ENCODE measurements at regions not wholly inside any gene's neighbourhood (a gene's known extent, or its start where the extent isn't known, plus 50 kb on each side); places are given as distances from the start of the nearest gene placed in this dataset.

- no peaks in the 10 kb centered on the region for H3K27me3 Mint-ChIP-seq (ENCODE audit: unreplicated experiment)
- no peak for TF ChIP-seq CTCF (IDR thresholded peaks at IDR 0.05)
- H3K9me3 Mint-ChIP-seq (ENCODE audit: unreplicated experiment), result peaks cover 5% of the 10 kb centered on the region
- no peaks in the 10 kb centered on the region for H3K36me3 Mint-ChIP-seq (ENCODE audit: unreplicated experiment)
- no peaks in the 10 kb centered on the region for H3K4me1 Mint-ChIP-seq (ENCODE audit: unreplicated experiment)
- H3K27ac Mint-ChIP-seq (ENCODE audit: unreplicated experiment), result no peak overlapping the region
- no peak overlapping the region for H3K4me3 Mint-ChIP-seq (ENCODE audit: unreplicated experiment)
- no peak for DNase-seq (ENCODE audit: extremely low spot score, unreplicated experiment)
Observed at GRCh38 chr11:56817661-56818060, 69.2 kb upstream of the OR9G4 start.

GRCh38 chr11:56816259-56816658, 67.8 kb upstream of the OR9G4 start:
- no peaks in the 10 kb centered on the region for H3K36me3 Mint-ChIP-seq (ENCODE audit: unreplicated experiment)
- DNase-seq (ENCODE audit: extremely low spot score, unreplicated experiment), result no peak
- H3K4me1 Mint-ChIP-seq (ENCODE audit: unreplicated experiment), result no peaks in the 10 kb centered on the region
- H3K4me3 Mint-ChIP-seq (ENCODE audit: unreplicated experiment), result no peak overlapping the region
- H3K9me3 Mint-ChIP-seq (ENCODE audit: unreplicated experiment), result peaks cover 5% of the 10 kb centered on the region
- TF ChIP-seq CTCF (IDR thresholded peaks at IDR 0.05), result no peak
- H3K27ac Mint-ChIP-seq (ENCODE audit: unreplicated experiment), result no peak overlapping the region
- H3K27me3 Mint-ChIP-seq (ENCODE audit: unreplicated experiment), result no peaks in the 10 kb centered on the region

GRCh38 chr11:56808326-56808725, 59.8 kb upstream of the OR9G4 start:
- Mint-ChIP-seq H3K4me3 (ENCODE audit: unreplicated experiment) (no peak overlapping the region), H3K27ac (ENCODE audit: unreplicated experiment) (no peak overlapping the region), H3K4me1 (ENCODE audit: unreplicated experiment) (no peaks in the 10 kb centered on the region), H3K9me3 (ENCODE audit: unreplicated experiment) (peaks cover 10% of the 10 kb centered on the region), H3K36me3 (ENCODE audit: unreplicated experiment) (no peaks in the 10 kb centered on the region), H3K27me3 (ENCODE audit: unreplicated experiment) (no peaks in the 10 kb centered on the region)
- TF ChIP-seq CTCF (IDR thresholded peaks at IDR 0.05), result no peak
- no peak for DNase-seq (ENCODE audit: extremely low spot score, unreplicated experiment)

GRCh38 chr11:56799691-56800210, 51.3 kb upstream of the OR9G4 start:
- Mint-ChIP-seq H3K27me3 (ENCODE audit: unreplicated experiment) (no peaks in the 10 kb centered on the region), H3K36me3 (ENCODE audit: unreplicated experiment) (no peaks in the 10 kb centered on the region), H3K9me3 (ENCODE audit: unreplicated experiment) (peaks cover 4% of the 10 kb centered on the region), H3K27ac (ENCODE audit: unreplicated experiment) (no peak overlapping the region), H3K4me1 (ENCODE audit: unreplicated experiment) (no peaks in the 10 kb centered on the region), H3K4me3 (ENCODE audit: unreplicated experiment) (no peak overlapping the region)
- TF ChIP-seq CTCF (IDR thresholded peaks at IDR 0.05), result no peak
- no peak for DNase-seq (ENCODE audit: extremely low spot score, unreplicated experiment)

All from osteocyte (in vitro differentiated cells).